ENCODE measurements at regions not wholly inside any gene's neighbourhood (a gene's known extent, or its start where the extent isn't known, plus 50 kb on each side); places are given as distances from the start of the nearest gene placed in this dataset.

DNA sequence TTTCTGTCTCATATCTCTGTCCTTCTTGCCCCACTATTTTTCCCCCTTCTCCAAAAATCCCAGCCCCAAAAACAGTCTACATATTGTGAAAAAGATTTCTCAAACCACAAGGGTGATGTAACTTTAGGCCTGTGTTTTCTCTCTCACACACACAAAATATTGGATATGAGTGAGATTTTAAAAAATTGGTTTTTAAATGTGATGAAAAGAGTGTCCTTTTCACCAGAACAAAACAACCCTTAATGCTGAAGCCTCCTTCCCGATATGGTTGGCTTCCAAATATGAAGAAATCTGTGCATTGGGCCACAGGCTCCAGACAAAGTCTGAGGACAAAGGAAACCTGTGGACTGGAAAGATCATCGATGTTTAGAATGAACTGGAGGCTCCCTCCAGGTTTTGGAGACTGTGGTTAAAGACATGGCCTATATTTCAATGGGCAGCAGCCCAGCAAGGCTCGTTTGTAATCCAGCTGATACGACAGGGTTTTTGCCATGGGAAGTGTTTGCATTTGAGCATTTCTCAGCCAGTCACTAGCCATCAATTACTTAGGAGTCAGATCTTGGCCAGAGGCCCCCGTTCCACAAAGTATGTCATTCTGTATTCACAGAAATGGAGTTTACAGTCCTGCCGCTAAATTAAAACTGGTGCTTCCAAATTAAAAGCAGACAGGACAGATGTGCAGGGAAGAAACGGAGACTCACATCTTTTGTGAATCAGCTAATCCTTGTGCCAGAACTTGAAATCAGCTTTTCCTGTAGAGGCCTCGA lies 546.3 kb downstream of the EBF1 start:
- no peak for DNase-seq

DNA sequence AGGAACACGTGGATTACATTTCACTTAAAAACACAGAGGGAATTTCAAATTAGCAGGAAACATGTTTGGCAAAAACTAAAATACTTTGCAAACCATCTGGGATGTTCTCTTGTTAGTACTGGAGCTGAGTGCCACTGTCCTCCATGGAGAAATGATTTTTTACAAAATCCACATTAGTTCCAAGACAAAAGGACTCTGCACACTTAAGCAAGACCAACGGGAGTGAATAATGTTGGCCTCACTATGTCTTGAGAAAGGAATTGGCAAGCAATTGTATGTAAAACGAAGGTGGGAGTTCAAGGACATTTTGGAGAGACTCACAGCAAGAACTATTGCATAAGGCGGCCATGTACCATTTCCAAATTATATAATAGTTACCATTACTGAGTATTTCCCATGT lies 547.5 kb downstream of the EBF1 start:
- DNase-seq: no peak

DNA sequence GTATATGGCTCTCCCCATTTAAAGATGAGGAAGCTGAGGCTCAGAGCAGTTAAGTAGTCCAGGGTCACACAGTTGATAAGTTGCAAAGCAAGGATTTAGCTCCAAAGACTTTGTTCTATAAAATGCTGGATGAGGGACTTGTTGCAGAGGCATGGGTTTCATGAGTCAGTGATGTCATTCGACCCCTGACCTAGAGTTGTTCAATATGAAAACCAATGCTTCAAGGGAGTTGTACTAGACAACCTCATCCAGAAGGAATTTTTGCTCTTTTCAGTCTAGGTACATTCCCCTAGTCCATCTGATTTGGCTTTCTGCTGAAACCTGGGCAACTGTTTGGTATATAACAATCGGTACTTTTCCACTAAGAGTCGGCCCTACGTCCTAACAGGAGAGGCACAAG lies 550.4 kb downstream of the EBF1 start:
- DNase-seq: no peak

DNA sequence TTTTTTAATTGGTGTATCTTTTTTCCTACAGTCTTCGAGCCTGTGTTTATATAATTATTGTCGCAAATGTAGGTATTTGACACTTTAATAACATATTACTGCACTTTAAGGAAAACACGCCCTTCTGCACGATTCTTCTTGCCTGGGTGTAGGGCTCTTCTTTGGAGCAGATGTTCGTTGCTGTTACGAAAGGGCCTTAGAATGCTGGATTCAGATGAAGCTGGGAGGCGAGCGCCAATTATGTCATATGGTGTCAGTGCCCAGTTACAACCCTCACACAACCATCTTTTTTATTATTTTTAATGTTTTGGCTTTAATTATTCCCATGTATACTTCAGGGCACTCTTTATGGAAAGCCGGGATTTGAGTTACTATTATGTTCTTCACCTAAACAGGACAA lies 553.0 kb downstream of the EBF1 start:
- DNase-seq: no peak

DNA sequence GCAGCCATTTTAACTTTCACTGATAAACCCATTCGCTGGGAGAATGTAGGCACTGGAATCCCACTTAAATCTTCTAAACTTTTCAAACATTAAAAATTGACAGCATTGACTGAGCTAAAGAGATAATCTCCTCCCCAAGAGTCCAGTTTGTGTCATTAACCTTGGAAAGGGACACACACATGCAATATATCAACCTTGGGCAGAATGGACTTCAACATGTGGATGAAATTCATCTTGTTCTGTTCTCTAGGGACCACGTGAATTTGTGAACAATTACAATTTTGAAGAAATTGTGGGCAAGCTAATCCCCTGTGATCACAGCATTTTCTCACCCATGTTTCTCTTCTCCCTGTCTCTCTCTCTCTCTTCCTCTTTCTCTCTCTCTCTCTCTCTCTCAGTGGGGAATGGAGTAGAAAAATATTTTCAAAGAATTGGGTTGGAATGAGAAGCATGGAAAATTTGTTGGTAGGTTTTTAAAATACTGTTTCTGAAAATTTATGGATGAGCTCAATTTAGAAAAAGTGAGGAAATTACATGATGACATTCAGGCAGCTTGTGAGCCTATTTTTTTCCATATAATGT lies 553.7 kb downstream of the EBF1 start:
- no peak for DNase-seq

DNA sequence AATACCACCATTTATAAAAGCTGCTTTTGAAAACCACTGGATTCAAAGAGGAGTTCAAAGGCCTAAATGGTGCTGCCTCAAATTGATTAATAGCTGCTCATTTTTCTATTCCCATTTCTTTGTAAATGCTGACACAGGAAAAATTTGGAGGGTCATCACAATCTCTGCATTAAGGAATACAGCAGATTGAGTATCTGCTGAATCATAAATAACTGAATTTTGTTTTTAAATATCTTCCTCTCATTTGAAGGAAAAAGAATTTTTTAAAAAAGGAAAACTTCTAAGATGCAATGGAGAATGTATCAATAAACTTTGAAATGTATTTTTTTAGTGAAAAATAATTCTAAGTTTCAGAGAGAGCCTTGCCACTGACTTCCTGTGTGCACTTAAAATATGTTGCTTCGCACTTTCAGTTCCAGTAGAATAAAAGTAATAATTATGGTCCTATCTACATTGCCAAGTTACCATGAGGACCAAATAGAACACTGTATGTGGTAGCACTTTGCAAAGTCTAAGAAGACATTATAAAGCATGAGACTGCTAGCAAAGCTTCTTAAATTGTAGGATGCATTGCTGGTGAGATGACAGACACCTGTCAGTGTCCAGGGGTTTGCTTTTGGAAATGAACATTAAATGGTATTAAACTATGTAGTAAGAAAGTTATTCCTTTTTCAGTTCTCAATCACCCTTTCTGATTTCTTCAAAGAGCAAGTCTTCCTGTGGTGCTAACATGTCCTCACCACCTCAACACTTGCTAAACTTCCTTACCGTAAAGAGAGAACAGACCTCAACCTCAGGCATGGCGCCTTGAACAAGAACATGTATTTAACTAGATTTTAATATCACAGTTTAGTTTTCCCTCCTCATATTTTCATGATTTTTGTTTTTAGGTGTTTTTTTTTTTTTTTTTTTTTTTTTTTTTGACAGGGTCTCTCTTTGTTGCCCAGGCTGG lies 555.1 kb downstream of the EBF1 start:
- DNase-seq: no peak

DNA sequence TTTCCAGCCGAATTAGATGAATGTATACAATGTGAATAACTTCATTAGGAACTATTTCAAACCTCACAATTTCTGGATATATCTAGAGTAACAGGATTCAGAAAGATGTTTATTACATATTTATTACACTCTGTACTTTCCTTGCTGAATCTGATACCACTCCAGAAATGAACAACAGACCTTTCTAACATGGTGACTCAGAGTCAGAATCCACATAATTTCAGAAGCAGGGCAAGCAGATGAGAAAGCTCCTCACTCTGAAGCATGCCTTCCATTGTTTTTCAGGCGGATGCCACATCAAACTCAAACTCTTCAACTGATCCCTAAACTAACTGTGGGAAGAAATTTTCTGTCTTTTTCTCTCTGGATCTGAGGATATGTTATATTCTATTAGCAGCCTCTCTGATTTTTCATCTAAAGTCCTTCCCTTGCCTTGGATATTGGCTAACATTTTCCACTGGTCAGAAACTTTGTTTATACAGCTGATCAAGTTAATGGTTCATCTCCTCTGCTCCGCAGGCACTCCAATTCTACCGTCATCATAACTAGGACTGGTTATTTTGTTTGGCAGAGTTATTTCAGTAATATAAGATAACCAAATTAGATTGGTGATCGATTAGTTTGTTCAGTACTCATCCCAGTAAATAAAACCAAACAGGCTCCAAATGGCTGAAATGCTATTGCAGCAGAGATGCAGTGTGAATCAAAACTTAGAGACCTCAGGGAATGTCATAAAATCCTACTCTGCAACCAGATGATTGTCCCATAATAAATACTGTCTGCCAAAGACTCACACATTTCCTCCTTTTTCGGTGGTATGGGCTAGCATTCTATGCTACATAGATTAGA lies 556.0 kb downstream of the EBF1 start:
- no peak for DNase-seq

DNA sequence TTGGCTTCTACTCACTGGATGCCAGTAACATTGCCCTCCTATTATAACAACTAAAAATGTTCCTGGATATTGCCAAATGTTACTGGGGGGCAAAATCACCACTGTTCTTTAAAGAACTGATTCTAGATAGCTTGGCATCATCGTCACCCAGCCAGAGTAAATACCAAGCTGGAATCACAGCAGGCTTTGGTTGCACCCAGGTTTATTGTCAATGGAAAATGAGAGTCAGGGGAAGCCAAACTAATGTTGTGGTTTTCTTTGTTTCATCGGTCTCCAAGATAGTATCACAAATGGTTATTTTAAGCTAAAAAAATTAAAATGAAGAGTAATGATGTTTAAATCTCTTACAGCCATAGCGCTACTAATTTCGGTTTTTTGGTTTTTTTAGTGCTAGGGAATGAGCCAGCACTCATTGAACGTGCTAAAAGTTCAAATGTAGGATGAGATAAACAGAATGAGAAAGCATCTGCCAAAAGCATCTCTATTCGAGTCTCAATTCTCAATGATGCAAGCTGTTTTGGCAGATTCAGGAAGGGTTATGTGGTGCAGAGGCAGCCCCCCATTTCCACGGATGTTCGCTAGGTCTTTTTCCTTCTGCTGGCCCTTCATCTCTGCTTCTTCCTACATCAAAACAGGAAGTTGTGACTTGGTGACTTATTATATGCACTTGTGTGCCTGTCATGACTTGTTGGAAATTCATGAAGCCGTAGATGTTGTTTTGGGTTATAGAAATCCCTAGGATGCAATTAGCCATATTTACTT lies 558.0 kb downstream of the EBF1 start:
- no peak for DNase-seq

DNA sequence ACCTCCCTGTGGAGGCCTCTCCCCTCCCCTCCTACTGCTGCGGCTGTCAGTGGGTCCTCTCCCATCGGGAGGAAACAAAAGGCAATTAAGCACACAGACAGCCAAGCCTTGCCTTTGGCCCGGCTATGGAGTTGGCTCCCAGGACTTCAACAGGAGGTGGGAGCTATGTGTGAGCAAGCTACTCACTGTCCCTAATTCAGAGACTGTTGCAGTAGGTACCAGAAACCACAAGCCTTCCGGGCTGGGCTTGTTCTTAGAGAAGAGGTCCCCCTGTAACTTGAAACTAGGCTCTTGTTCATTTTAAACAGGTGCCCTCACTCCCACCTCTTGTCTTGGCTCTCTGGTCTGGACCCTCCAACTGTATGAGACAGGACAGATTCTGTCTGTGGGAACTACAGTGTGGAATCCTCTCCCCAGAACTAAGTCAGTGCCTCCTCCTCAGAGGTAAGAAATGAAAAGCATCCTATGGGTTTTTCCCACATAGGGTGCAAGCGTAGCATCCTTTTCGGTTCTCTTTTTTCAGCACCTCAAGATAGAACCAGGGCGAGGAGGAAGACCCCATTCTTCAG lies 561.1 kb downstream of the EBF1 start:
- no peak for DNase-seq

DNA sequence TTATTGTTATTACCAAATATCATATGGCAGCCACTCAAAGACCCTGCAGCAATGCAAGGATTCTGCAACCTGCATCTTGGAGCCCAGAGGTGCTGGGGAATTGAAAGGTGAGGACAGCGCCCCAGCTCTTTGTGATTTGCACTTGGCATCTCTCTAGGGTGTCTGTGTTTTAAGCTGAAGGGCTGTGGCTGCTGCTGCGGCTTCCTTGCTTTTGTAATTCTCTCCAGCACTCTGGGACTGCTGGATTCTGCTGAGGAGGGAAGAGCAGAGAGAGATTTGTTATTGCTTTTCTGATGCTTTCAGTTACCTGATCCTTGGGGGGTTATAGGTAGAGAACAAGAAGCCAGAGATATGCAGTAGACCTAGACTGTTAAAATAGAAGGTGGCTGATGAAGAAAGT lies 562.4 kb downstream of the EBF1 start:
- no peak for DNase-seq

DNA sequence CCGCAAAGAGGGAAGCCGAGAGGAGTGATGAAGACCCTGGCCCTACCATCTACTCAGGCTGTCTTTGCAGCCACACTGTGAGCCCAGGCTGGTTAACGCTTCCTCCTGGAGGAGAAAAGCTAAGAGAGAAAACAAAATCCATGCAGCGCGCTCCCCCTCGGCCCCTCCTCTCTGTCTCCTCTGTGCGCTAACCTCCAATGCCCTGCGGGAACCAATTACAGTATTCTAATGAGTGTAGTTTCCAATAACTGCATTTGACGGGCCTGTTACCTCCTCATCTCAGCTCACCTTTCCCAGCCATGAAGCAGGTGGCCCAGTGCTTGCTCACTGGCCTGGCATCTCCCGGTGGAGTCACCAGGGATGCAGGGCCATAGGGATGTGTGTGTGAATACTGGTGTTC lies 565.5 kb downstream of the EBF1 start:
- DNase-seq: no peak

DNA sequence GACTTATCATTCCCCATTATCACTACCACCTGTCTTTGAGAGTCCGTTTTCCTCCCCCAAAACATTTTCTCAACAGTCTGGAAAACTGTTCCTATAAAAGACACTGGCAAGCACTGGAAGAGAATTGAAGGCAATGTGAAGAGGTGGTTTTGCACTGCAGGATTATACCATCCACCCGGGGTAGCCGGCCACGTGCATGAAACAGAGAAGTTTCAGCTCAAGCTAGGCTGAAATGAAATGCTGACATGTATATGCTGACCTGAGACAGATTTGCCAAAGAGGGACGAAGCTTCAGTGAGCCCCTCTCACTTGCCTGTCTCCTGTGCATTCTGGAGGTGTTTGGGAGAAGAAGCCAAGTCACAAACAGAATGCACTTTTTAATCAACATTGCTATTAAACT lies 567.0 kb downstream of the EBF1 start:
- DNase-seq: no peak

DNA sequence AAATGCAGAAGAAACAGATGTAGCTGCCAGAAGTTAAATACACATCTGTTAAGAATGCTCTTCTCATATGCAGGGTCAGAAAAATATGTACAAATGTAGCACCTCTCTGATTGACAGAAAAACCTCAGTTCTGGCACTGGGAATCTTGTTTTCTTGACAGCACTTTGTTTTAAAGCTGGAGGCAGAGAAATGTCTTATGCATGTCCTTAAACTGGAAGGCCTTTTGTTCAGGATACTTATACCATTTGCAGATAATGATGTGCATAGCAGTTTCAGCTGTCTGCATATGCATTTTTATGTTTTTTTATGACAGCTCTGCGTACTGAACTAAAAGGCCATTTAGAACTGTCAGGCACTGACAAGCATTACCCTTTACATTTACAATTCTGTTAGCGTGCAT lies 567.9 kb downstream of the EBF1 start:
- no peak for DNase-seq

DNA sequence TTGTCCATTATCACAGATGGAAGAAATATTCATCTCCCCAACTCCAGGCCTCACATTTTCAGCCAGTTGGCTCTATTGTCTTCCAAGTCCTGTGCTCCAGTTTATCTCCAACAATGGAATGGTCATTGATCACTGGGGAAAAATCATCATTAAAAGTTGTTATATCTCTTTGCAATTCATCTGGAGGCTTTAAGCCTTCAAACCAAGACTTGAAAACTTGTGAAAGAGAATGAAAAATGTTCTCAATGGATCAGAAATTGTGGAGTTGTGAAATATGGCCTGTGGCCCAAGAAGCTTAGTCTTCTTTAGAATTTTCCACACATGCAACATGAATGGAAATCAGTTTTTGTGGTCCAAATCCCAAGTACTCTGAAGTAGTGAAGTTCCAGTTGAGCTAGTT lies 569.6 kb downstream of the EBF1 start:
- no peak for DNase-seq

DNA sequence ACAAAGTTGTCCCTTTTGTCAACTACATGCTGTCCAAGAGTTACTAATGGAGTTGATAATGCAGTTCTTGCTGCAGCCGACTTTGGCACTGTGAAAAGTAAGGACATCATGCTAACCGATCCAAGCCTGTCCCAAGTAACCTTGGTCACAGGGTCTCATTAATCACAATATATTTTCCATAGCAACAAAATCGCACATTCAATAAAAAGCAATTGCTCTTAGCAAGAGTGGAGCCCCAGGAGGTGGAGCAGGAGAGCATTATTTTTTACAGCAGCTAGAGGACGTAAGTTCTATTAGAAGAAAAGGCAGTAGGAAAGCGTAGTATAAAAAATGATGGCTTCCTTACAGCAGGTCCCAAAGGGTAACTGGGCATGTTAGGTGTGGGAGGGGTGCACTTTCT lies 570.3 kb downstream of the EBF1 start:
- DNase-seq: no peak

DNA sequence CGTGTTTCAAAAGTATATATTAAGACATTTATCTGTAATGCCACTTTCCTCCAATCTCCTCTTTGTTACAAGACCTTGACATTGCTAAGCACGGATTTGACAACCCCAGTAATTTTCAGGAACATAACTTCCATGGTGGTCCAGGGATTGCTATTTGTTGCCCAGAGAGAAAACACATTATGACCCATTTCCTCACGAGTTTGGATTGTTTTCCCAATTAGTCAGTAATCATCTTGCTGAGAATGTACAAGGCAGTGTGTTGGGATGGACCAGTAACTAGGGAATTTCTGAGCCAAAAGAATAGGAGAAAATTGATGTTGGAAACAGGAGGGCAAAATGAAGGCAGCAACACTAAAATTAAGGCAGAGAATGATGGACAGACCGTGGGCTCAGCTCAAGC lies 574.1 kb downstream of the EBF1 start:
- no peak for DNase-seq

DNA sequence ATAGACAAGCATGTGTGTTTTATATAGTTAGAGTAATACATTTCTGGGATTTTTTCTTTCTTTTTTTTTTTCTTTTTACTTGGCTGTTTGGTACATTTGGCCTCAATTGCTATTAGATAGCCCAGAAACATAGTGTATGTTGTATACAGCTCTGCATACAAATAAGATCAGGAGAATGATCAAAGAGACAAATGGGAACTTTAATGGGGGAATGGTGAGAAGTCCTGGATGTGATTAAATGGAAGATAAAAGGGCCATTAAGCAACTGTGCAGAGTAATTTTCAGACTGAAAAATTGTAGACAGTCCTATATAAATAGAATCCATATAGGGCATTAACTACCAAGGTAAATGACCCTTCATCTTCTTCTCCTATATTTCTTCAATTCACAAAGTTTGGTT lies 575.6 kb downstream of the EBF1 start:
- DNase-seq: no peak

DNA sequence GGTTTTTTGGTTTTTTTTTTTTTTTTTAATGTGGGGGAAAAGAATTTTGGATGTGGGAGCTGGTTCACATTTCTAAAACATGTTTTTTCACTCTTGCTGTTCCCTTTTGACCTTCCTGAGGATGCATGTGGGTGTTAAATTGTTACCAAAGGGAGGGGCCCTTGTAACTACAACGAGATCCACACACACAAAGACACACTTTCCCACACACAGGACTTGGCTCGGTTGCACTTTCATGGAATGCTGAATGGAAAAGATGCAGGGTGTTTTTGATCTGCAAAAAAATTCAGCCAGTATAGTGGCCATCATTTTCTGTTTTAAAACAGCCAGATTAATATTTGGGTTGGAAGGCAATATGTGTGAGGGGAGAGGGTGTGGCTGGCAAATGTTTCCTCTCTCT lies 576.9 kb downstream of the EBF1 start:
- no peak for DNase-seq

DNA sequence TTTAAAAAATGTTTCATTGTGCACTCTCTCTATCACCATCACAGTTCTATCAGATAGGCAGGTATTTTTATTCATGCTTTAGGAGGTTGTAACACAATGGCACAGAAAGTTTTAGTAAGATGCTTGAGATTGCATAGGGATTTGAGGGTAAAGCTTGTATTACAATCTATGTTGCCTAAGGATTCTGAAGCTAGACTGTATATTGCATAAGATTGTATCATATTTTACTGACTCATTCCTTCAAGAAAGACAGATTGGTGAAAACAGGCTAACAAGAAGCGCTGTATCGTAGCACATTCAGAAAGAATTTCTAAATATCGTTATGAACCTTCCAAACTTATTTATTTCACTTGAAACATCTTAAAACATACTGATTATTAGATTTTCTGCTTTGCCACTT lies 577.7 kb downstream of the EBF1 start:
- DNase-seq: no peak

DNA sequence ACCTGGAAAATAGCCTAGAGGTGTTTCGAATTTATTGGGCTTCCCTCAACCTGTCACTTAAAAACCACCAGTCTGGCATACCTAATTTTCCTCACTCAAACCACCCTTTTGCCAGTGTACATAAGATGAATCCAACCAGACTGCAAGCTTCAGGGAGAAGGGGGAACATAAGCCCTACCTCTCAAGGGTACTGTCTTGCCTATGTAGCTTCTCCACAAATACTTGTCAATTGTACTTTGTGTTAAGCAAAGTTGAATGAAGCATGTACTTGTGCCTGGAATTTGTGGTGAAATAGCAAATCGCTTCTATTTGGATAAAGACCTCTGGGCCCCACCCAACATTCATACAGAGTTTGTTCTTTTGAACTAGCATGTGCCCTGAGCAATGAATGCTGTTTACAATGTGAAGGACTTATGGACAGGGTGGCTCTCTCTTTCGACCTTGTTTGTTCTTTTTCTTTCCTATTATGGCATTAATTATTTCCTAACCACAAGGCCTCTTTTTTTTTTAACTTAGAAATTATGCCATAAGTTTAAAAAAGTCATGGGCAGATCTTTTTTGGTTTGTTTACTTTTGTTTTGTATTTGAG lies 580.2 kb downstream of the EBF1 start:
- no peak for DNase-seq

DNA sequence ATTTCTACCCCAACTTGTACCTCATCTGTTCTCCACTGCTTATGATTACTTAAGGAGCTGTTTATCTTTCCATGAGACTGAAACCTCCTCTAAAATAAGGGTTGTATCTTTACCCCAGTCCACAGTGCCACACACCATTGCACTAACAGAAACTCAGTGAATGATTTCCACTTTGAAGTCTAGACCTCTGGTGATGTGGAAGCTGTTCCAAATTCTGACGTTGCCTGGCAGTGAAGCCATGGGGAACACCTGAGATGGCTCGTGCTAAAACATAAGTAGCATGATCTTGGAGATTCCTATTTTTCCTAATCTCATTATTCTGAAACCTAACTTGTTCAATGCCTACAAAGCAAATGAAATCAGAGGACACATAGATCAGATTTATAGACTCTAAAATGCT lies 583.2 kb downstream of the EBF1 start:
- DNase-seq: no peak
